ENCODE measurements at regions not wholly inside any gene's neighbourhood (a gene's known extent, or its start where the extent isn't known, plus 50 kb on each side); places are given as distances from the start of the nearest gene placed in this dataset.

DNA sequence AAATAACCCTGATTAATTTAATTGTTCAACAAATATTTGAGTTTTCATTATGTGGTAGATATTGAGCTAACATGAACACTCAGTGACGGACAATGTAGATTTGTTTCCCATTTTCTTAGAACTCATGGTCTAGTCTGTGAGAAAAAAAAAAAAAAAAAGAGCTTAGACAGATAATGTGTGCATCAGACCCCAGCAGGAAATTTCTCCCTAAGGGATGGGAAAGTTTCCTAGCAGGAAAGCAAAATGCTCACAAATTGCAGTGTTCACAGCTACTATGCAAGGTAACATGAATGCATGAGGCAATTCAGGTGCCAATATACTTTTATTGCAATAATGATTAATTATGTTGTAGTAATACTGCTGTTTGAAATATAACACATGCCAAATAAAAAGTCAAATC is 843.2 kb upstream of the SLIT2 start:
- DNase-seq (ENCODE audit: low read depth): no peak

DNA sequence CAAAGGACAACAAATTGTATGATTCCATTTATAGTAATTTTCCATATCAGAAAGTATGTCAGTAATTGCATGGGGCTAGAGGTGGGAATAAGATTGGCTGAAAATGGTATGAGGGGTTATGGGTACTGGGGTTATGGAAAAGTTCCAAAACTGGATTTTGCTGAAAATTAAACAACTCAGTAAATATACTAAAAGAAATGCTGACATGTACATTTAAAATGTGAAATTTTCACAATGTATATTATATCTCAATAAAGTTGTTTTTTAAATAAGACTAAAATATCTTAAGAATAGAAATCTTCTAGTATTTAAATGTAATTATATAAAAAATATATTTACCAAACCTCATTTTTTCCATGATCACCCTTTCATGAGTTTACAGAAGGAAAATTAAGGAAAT is 844.9 kb upstream of the SLIT2 start:
- no peak for DNase-seq (ENCODE audit: low read depth)

DNA sequence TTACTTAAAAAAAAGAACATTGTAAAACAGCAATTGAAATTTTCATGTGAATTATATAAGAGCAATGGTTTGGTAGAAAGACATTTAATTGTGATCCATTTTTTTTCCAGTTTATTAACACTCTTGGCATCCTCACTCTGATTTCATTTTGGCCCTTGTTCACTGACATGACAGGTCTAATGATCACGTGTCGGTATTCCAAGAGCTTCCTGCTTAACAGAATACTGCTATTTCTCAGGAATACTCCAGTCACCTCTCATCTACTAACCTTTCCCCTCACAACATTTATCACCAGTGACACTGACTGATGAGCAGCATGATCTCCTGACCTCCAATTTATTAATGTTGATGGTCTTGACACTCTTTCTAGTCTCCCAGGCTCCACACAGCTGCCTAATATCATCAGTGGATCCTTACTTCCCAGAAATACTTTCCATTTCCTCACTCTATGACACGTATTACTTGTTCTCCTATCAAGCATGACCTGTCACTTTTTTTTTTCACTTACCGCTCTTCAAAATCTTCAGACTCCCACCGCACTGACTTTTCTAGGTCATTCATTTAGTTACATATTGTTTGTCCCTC is 847.8 kb upstream of the SLIT2 start:
- no peak for DNase-seq (ENCODE audit: low read depth)

DNA sequence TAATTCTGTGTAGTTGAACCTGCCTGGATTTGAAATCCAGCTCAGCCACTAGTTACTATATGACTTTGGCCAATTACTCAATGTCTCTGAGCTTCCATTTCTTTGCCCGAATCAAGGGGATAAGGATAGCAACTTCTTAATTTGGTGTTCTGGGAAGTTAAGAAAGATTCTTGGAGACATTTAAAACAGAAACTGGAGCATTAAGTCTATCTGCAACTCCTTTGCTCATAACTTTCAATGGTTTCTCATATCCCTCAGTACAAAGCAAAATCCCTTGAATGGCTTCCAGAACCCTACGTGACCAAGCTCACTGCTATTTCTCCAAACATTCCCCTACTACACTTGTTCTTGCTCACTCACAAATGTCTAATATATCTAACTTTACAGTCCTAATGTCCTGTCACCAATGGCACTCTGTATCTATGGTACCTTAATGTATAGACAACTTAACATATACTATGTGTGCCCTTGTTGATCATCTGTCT is 849.1 kb upstream of the SLIT2 start:
- DNase-seq (ENCODE audit: low read depth): no peak

DNA sequence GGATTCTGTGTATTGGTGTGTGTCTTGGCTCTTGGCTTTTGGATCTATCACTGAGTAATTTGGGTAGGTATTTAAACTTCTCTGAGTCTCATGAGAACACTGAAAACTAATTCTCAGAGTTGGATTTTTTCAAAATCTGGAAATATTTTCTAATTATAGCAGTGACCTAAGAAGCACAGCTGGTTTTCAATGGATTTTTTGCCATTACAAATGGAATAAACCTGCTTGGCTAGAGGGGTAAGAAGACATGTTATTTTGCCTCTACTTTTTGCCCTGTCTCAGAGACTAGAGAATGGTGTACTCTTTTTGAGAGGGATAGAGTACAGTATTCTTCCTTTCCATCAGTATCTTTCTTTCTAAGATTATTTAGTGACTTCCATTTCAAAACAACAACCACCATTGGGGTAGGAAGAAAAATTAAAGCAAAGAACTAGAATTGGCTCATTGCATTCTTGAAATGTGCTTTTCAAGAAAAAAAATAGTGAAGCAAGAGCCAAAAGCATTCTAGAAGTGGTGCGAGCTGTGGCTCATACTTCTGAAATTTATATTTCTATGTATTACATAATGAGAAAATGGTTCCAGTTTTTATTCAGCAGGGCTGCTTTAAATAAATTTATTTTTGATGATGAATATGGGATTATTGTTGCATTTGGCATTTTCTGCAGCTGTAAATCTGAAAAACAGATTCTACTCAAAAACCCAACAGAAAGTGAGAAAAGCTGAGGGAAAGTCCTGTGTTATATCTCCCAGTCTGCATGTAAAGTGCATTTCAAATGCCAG is 850.2 kb upstream of the SLIT2 start:
- DNase-seq (ENCODE audit: low read depth): no peak

DNA sequence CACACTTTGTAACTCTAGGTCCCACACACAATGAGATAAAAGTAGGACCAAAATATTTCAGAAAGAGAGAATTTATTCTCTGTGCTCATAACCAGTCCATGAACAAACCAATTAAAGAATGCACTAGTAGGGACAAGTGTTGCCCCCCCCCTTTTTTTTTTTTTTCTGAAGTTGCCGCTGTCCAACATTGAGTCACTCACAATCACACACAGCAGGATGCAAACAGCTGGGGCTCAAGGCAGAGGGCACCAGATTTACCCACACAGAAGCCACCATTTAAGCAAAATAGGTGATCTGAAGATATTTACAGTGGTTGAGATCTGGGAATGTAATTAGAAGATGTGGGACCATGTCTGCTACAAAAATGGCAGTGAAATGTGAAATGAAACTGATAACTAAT is 850.9 kb upstream of the SLIT2 start:
- DNase-seq (ENCODE audit: low read depth): no peak

DNA sequence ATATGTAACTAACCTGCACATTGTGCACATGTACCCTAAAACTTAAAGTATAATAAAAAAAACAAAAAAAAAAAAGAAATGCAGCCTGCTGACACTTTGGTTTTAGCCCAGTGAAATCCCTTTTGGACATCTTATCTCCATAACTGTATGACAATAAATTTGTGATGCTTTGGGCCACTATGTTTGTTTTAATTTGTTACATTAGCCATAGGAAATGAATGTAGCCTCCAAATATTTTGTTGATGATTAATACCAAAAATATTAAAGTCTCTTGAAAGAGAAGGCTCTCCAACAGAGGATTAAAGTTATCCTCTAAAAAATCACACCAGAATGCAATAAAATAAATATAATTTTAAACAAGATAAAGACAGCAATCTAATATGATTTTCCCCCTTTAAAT is 852.7 kb upstream of the SLIT2 start:
- no peak for DNase-seq (ENCODE audit: low read depth)

DNA sequence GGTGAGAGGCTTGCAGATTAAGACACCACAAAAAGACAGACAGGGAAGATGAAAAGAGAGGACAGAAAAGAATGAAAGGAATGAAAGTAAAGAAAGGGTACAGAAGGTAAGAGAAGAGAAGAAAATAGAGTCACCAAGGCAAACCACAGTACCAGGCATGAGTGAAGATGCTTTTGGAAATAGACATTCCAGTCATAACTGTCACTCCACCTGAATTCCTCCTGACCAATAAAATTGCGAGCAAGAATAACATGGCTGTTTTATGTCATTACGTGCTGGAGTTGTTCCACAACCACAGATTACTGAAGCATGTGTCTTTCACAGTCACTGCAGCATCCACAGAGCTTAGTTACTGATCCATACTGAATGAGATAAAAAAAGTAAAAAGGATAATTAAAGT is 864.9 kb upstream of the SLIT2 start:
- no peak for DNase-seq (ENCODE audit: low read depth)

DNA sequence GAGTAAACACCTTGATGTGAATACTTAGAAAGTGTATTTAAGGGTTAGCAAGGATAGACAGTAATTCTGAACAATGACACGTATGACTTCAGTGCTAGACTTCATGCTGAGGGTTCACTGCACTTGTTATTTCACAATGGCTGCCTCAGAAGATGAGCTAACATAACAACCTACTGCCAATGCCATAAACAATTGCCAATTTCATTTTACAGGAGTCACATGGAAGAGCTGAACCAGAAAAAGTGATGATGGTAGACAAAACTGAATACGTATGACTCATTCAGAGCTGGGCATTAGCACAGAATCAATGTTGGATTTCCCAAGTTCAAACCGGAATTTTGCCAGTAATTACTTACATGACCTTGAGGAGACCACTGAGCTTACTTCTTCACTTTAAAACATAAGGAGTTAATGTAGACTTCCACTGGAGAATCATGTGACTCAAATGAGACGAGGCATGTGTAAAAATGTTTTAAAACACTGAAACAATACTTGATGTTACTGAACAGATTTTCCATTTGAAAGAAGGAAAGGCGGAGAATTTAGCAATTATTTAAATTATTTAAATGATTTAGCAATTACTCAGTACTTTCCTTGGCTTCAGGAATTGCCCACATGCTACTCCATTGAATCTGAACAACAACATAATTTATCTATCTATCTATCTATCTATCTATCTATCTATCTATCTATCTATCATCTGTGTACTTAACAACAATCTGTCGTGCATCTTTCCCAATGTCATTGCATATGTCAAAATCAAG is 868.5 kb upstream of the SLIT2 start:
- no peak for DNase-seq (ENCODE audit: low read depth)

DNA sequence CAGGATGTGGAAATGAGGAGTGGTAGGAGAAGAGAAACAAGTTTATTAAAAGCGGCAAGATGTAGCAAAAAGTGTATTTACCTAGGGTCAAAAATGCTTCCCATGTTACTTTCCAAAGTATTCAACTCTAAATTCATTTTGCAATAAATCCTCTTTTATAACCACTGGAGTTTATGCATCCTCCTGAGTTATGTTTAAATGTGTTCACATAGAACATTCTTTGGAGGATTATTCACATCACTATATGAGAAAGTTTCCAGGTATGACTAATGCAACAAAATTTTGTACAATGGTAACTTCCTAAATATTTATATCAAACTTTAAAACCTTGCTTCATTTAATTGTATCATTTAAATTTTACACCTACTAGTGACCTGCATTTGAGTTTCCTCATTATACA is 870.6 kb upstream of the SLIT2 start:
- DNase-seq (ENCODE audit: low read depth): no peak

DNA sequence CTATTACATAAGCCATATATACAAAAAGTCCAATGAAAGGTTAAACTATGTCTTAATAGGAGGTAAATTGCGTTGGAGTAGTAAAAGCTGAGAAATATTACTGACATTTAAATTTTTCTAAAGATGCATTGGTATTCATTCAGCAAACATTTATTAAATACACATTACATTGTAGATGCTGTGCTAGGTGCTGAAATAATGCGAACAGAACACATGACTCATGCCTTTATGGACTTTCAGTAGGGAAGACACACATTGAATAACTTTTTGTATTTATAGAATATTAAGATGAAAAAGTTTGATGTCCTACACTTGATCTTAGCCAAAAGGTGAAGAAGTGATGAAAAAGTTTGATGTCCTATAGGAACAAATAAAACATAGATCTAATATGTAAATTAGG is 871.1 kb upstream of the SLIT2 start:
- no peak for DNase-seq (ENCODE audit: low read depth)

DNA sequence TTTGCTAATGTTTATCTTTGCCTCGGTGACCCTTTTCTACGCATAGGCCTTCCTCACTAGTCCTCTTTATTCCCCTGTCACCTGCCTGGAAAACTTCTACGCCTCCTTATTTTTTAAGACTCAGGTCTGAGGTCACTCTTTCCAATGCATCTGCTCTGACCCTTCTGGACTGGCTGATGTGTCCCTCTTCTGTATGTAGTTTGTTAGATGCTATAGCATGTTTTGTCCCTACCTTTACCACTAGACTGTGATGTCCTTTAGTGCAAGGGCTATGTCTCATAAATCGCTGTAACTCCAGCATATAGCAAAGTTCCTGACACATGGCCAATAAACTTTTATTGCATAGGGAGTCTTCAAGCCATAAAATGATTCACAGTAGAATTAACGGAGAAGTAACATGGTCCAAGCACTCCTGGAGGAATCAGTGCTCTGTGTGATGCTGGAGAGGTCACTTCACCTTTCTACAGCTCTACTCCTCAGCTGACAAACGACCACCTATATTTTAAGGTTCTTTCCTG is 872.5 kb upstream of the SLIT2 start:
- no peak for DNase-seq (ENCODE audit: low read depth)

DNA sequence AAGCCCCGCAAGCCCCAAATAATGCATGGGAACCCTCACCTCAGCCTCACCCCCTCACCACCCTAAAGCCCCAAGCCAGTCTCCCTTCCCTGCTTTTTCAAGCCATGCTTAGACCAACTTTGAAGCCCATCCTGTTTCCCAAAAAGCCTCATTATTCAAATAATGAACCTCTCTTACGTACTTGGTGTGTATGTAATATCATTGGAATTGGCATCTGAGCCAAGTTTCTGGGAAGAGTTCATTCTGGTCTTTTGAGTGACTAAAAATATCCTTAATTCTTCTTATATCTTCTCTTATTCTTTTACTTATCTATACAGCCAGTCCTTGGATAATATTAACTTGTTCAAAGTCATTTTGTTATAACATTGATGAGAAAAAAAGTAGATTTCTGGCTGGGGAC is 875.8 kb upstream of the SLIT2 start:
- no peak for DNase-seq (ENCODE audit: low read depth)

DNA sequence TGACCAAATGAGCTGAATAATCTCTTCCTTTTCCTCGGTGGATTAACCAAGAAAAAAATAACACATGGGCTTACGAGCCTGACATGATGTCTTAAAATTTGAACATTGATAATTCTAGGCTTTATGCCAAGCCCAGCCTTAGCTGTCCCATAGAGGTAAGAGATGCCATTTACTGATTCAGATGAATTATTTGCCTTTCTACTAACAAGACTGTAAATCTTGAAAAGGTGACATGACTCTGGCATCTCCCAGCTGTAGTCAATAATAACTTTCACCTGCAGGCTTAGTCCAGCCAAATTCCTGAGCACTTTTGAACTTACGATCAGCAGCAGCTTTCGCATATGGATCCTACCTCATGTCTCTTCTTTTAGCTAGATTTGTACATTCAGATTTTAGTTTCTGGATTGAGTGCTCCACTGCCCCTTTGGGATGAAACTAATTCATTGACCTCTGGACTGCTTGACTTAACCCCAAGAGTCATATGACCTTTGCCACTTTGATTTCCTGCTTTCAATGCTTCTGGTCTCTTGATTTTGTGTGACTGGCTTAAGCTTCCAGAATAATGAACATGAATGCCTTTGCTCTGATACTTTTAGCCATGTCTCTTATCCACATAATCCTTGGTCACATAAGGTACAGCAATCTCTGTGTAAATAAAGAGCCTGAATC is 876.4 kb upstream of the SLIT2 start:
- DNase-seq (ENCODE audit: low read depth): no peak

DNA sequence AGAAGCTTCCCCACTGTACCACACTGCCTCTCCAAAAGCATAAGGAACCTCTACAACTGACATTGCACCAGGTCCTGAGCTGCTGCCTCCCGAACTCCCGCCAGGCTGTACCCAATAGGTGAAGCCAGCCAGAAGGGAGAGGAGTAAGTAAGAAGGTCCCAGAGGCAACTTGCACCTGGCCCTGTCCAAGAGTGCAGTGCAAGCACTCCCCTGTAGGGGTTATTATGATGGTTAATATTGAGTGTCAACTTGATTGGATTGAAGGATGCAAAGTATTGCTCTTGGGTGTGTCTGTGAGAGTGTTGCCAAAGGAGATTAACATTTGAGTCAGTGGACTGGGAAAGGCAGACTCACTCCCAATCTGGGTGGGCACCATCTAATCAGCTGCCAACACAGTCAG is 879.3 kb upstream of the SLIT2 start:
- DNase-seq (ENCODE audit: low read depth): no peak

DNA sequence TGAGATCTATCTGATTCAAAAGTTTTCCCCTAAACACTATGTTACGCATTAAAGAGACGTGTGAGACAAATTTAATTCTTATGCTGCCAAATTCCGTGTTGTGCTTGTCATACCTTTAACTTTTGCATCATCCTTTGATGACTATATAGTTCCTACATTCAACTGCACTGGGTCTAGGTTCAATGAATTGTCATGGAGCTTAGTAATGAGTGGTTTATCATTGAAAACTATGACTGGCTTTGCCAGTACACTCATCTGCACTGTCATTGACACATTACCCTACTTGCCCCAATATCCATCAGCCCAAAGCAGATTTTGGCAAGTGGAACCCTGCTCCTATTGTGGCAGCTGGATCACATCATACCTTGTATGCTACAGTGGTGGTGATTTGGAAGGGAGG is 882.9 kb upstream of the SLIT2 start:
- DNase-seq (ENCODE audit: low read depth): no peak

DNA sequence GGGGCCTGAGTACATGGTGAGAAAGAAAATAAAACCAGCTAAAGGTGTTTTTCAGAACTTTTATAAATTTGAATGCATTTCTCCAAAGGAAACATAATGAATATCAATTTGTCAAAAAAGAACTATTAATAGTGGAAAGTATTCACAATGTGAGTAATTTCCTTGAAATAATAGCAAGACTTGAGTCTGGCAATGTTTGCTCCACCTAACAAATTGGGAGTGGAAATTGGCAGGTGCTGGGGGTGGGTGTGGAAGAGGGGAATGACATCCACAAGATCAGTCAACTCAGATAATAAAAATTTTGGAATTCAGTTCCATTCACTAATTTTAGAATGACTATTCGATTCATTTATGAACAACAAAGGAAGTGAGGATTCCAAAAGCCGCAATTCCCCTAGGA is 884.8 kb upstream of the SLIT2 start:
- no peak for DNase-seq (ENCODE audit: low read depth)

DNA sequence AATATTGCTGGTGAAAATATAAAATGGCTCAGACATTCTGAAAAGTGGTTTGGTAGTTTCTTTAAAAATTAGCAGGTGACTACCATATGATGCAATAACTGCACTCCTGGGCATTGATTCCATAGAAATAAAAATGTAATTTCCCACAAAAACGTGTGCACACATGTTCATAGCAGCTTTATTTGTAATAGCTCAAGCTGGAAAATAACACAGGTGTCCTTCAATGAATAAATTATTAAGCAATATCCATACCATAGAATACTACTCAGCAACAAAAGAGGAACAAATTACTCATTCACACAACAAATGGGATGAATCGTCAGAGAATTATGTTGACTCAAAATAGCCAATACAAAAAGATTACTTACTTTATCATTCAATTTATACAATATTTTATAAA is 893.7 kb upstream of the SLIT2 start:
- DNase-seq (ENCODE audit: low read depth): no peak

DNA sequence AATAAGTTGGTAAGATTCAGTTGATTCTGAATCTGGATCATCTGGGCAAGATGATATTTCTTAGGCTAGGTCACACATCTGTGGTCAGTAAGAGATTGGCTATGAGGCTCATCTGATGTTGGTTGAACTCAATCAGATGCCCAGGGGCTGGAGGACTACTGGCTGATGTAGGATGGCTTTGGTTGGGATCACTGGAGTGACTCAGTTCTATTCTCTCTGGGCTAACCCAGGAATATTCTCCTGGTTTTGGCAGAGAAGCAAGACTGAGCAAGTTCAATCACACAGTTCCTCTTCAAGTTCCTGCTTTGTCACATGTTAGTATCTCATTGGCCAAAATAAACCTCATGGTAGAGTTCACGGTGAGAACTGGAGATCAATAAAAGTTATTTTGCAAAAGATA is 902.3 kb upstream of the SLIT2 start:
- DNase-seq (ENCODE audit: low read depth): no peak

DNA sequence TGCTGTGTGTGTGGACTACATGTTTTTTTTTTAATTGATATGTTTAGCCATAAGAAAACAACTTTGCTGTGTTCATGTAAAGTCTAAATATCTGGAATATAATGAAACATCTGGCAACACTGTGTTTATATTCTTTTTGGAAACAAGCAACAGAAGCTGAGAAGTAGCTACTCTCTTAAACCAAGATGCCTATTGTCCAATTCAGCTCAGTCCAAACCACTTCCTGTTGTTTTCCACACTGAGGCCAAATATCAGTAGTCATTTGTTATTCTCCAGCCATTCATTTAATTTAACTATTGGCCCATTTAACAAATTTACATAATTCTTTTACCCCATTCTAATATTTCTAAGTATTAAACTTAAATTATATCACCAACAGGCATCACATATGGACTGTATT is 903.0 kb upstream of the SLIT2 start:
- DNase-seq (ENCODE audit: low read depth): no peak

DNA sequence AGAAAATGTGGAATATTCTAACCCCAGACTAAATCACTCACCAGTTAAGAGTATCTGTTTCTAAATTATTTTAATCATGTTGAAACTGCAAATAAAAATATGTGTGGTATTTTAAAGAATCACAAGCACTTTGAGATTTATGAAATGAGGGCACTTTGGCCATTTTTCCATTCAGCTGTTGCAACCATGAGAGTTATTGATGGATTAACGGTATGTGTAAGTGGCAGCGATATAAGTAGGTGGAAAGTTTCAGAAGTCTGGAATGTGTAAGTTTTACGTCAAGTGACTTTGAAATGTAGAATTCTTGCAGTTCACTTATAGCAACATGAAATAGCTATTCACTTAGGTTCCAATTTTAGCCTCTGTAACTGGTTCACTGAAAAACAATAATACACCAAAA is 905.1 kb upstream of the SLIT2 start:
- no peak for DNase-seq (ENCODE audit: low read depth)

DNA sequence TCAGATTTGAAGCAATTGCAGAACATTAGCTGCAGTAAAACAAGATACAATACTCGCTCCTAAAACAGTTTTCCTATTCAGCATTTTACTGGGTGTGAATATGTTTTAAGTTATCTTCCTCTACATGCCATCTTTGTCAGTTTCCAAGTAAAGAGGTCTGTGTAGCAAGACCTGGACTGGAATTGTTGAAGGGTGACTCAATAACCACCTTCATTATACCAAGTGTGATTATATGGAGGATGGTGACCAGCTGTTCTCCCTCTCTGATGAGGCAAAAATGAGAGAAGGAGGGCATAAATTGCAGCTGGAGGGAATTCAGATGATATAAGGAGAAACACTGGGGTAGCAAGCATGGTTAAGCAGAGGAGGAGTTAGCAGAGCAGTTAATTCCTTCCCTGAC is 922.1 kb upstream of the SLIT2 start:
- DNase-seq (ENCODE audit: low read depth): no peak

DNA sequence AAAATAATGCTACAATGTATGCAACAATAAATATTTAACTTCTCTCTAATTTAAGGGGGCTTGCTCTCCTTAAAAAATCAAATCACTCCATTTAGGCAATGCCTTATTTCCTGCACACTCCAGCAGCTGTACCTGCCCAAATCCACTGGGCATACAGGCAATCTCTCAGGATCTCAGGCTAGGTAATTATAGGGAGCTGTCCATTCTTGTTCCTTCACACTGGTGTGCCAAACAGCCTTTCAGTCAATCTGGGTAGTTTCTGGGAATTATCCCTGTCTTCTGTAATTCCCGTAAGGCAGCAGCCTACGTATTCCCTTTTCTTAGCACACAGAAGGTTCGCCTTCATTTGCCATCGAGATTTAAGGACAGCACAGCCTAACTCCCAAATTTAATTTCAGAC is 922.6 kb upstream of the SLIT2 start:
- DNase-seq (ENCODE audit: low read depth): no peak
